ENCODE measurements at regions not wholly inside any gene's neighbourhood (a gene's known extent, or its start where the extent isn't known, plus 50 kb on each side); places are given as distances from the start of the nearest gene placed in this dataset.

DNA sequence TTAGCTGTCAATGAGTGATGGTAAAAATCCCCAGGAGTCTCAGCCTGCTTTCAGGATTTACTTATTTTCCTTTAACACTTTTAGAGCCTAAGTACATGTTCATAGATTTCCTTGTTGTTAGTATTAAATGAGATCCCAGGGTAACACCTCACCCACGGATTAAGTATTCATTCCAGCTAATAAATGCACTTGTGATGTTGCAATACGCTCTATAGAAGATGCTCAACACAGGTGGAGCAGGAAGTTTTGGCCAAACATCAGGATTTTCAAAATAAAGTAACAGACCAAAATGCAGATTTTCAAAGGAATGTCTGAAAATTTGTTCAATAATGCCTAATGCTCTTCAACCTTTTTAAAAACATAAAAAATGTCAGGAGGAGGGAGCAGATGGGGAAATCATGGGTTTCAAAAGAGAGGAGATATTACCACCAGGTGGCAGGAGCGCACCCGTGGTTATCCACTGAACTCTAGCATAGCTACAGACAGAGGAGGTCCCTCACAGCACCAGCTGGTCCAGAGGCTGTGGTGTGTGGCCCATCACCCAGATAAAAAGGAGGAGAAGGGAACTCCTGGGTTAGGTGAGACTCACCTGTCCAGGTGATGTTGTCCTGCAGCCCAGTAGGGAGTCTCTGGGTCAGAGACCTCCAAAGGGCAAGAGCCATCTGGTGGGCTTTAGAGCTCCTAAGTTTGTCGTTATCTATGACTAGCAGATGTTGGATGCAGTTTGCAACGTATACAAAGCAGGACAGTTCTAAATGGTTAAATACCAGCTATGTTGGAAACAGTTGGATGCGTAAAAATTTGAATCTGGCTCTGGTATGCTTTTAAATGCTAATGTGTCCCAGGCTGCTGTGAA, 1158.4 kb upstream of the TMEM132C start:
- TF ChIP-seq POLR2A (IDR thresholded peaks at IDR 0.05), result no peak
- TF ChIP-seq, protein P1, sequence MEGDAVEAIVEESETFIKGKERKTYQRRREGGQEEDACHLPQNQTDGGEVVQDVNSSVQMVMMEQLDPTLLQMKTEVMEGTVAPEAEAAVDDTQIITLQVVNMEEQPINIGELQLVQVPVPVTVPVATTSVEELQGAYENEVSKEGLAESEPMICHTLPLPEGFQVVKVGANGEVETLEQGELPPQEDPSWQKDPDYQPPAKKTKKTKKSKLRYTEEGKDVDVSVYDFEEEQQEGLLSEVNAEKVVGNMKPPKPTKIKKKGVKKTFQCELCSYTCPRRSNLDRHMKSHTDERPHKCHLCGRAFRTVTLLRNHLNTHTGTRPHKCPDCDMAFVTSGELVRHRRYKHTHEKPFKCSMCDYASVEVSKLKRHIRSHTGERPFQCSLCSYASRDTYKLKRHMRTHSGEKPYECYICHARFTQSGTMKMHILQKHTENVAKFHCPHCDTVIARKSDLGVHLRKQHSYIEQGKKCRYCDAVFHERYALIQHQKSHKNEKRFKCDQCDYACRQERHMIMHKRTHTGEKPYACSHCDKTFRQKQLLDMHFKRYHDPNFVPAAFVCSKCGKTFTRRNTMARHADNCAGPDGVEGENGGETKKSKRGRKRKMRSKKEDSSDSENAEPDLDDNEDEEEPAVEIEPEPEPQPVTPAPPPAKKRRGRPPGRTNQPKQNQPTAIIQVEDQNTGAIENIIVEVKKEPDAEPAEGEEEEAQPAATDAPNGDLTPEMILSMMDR (IDR thresholded peaks at IDR 0.05 in 4 of 5, conservative IDR thresholded peaks at IDR 0.05 in 1 of 5), result peak; percentile 3 to 57 (median 44)
- Histone ChIP-seq H3K4me1 (no peaks in the 10 kb centered on the region), H3K36me3 (no peaks in the 10 kb centered on the region), H3K4me3 (no peak overlapping the region), H3K9me3 (no peaks in the 10 kb centered on the region), H3K27ac (no peak overlapping the region), H3K27me3 (no peaks in the 10 kb centered on the region)
- intact Hi-C loops (cut with DNase I; ENCODE audit: low total_unique reads) (loop anchor here (1.0 to 5.0 kb wide), 2 partner anchors 184 to 273 kb away; no protein-coding TSS in a partner anchor), in situ Hi-C loops (cut with MboI; ENCODE audit: low sequenced_read_pairs in 4 of 4) (loop anchor here in 3 of 4 donors (10.0 to 25.0 kb wide), 3 partner anchors 179 to 279 kb away; no protein-coding TSS in a partner anchor)
- DNase-seq (peak in 1 of 2 donors; percentile 18), ATAC-seq (no peak)

DNA sequence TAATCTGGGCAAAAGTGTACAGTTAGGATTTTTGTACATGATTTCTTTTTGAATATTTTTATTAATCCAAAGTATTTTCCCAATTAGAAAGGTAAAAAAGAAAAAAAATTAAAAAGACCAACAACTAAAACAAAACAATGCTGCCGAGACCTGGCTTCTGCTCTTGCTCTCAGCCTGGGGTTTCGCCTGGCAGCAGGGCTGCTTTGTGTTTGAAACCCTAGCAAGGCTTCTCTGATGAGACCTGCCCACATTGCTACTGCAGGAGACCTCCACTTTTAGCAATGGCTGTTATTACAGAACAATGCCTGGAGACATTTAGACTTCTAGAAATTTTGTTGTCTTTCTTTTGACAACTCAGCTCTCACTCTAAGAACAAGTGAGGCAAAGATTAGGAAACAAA, 1153.0 kb upstream of the TMEM132C start:
- TF ChIP-seq POLR2A (IDR thresholded peaks at IDR 0.05), result no peak
- TF ChIP-seq, protein P1 (IDR thresholded peaks at IDR 0.05 in 4 of 5, conservative IDR thresholded peaks at IDR 0.05 in 1 of 5), result no peak
- Histone ChIP-seq H3K27me3 (no peaks in the 10 kb centered on the region), H3K4me3 (no peak overlapping the region), H3K4me1 (no peaks in the 10 kb centered on the region), H3K27ac (no peak overlapping the region), H3K9me3 (no peaks in the 10 kb centered on the region), H3K36me3 (no peaks in the 10 kb centered on the region)
- in situ Hi-C loops (cut with MboI; ENCODE audit: low sequenced_read_pairs in 4 of 4) (loop anchor here in 2 of 4 donors (25.0 kb wide), 2 partner anchors 173 to 273 kb away; no protein-coding TSS in a partner anchor), intact Hi-C loops (cut with DNase I; ENCODE audit: low total_unique reads) (no loop called here)
- DNase-seq (no peak), ATAC-seq (no peak)

DNA sequence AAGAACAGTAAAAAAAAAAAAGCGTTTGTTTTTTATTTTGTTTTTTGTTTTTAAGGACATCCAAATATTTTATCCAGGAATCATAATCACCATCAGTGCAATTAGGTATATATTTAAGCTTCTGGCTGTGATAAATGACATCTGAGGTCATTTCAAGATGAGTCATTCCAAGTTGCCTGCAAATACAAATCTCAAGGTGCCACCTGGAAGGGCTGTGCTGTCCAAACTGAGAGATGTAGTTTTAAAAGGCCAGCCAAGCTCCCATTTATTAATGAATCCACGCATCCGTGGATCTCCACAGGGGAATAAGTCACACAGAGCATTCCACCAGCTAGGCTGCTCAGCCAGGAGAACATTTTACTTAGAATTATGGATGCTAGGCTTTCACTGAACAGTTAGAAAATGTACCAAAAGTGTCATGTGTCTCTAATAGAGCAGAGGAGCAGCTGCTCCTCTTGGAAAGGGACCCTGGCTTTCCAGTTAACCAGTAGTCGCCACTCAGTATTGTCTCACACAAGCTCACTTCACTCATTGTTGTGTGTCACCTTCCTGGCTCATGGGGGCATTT, 1151.4 kb upstream of the TMEM132C start:
- in situ Hi-C loops (cut with MboI; ENCODE audit: low sequenced_read_pairs in 4 of 4), result loop anchor here in 2 of 4 donors (25.0 kb wide), 2 partner anchors 172 to 272 kb away; no protein-coding TSS in a partner anchor
- ATAC-seq, result no peak
- DNase-seq, result no peak
- no peaks in the 10 kb centered on the region for H3K27me3 ChIP-seq
- no peaks in the 10 kb centered on the region for H3K9me3 ChIP-seq
- no peak overlapping the region for H3K27ac ChIP-seq
- no peak for TF ChIP-seq POLR2A (IDR thresholded peaks at IDR 0.05)
- TF ChIP-seq, protein P1 (IDR thresholded peaks at IDR 0.05 in 4 of 5, conservative IDR thresholded peaks at IDR 0.05 in 1 of 5), result no peak
- no peaks in the 10 kb centered on the region for H3K4me1 ChIP-seq
- intact Hi-C loops (cut with DNase I; ENCODE audit: low total_unique reads), result no loop called here
- no peaks in the 10 kb centered on the region for H3K36me3 ChIP-seq
- no peak overlapping the region for H3K4me3 ChIP-seq

DNA sequence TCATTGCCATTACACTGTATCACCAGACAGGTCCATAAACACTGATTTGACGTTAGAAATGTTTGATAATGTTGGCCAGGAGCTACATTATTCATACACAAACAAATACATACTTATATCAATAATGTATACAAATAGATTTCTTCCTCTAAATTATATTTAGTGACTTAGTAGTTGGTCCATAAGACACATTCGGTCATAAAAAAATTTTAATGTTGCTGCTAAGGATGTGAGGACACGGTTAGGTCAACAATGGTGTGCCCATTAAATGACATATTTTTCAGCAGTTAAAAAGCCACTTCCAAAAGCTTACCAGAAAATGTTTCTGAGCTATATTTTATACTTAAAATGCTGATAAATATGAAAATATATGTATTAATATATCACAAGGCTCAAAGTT, 1148.7 kb upstream of the TMEM132C start:
- no peak for DNase-seq
- intact Hi-C loops (cut with DNase I; ENCODE audit: low total_unique reads), result no loop called here

More for the DNA sequence above, 1148.7 kb upstream of the TMEM132C start:
- H3K36me3 ChIP-seq, result no peaks in the 10 kb centered on the region
- no peak for TF ChIP-seq POLR2A (IDR thresholded peaks at IDR 0.05)
- TF ChIP-seq, protein P1 (IDR thresholded peaks at IDR 0.05 in 4 of 5, conservative IDR thresholded peaks at IDR 0.05 in 1 of 5), result no peak
- H3K9me3 ChIP-seq, result no peaks in the 10 kb centered on the region
- H3K27ac ChIP-seq, result no peak overlapping the region
- no peak overlapping the region for H3K4me3 ChIP-seq
- H3K4me1 ChIP-seq, result no peaks in the 10 kb centered on the region
- no peaks in the 10 kb centered on the region for H3K27me3 ChIP-seq
- no peak for ATAC-seq
- in situ Hi-C loops (cut with MboI; ENCODE audit: low sequenced_read_pairs in 4 of 4), result loop anchor here in 2 of 4 donors (25.0 kb wide), 2 partner anchors 169 to 269 kb away; no protein-coding TSS in a partner anchor

All from gastrocnemius medialis (tissue), 4 donors.